Keratinocyte (primary cell): ENCODE measurements at regions not wholly inside any gene's neighbourhood (a gene's known extent, or its start where the extent isn't known, plus 50 kb on each side); places are given as distances from the start of the nearest gene placed in this dataset.

Experiments used
- DNase-seq: peaks from one replicate; pipeline ENCODE4 v3.0.0-alpha.2; 2011; ENCODE audit warnings: low read depth, missing footprints, low spot score
- FAIRE-seq: peaks from 2 replicates; lab custom pipeline; 2011; peaks lifted over from hg19 to GRCh38; lab: Jason Lieb, UNC
- H2AFZ ChIP-seq: 2 replicates; pipeline ENCODE4 v1.6.0; 2012; ENCODE audit warnings: low read length, control low read depth, inconsistent platforms; ENCODE audit not compliant: control insufficient read depth
- H3K27ac ChIP-seq: 2 replicates; pipeline ENCODE4 v1.5.1; 2011; ENCODE audit warnings: low read length; ENCODE audit not compliant: control insufficient read depth, insufficient read depth
- H3K27me3 ChIP-seq: 3 replicates; pipeline ENCODE4 v1.6.0; 2011; ENCODE audit warnings: low read length; ENCODE audit not compliant: control insufficient read depth, insufficient read depth; ENCODE audit errors: extremely low read depth
- H3K36me3 ChIP-seq, 2 experiments: 2 replicates in 1 of 2; 3 replicates in 1 of 2; pipeline ENCODE4 v1.5.1; 2011; ENCODE audit warnings: low read length in 2 of 2, mild to moderate bottlenecking in 1 of 2; ENCODE audit not compliant: control insufficient read depth in 2 of 2, insufficient read depth in 2 of 2; ENCODE audit errors: extremely low read depth in 1 of 2
- H3K4me1 ChIP-seq: 3 replicates; pipeline ENCODE4 v1.5.1; 2011; ENCODE audit warnings: low read length; ENCODE audit not compliant: control insufficient read depth, insufficient read depth; ENCODE audit errors: extremely low read depth
- H3K4me2 ChIP-seq: 3 replicates; pipeline ENCODE4 v1.6.0; 2011; ENCODE audit warnings: low read depth, low read length; ENCODE audit not compliant: control insufficient read depth, insufficient read depth; ENCODE audit errors: extremely low read depth
- H3K4me3 ChIP-seq, 3 experiments: fragments of 200-600 bp in 1 of 3; sonication (generic) in 1 of 3; 2 replicates in 2 of 3; 3 replicates in 1 of 3; pipeline ENCODE4 v1.5.1; 2011 to 2016; ENCODE audit warnings: low read length in 3 of 3, mild to moderate bottlenecking in 3 of 3, control low read depth in 2 of 3, inconsistent platforms in 1 of 3, low read depth in 1 of 3, mixed read lengths in 1 of 3, mixed run types in 1 of 3, moderate library complexity in 1 of 3; ENCODE audit not compliant: control insufficient read depth in 2 of 3, insufficient read depth in 2 of 3; ENCODE audit errors: extremely low read depth in 1 of 3
- H3K79me2 ChIP-seq: 2 replicates; pipeline ENCODE4 v1.6.0; 2012; ENCODE audit warnings: low read length; ENCODE audit not compliant: control insufficient read depth, insufficient read depth
- H3K9ac ChIP-seq: 3 replicates; pipeline ENCODE4 v1.6.0; 2011; ENCODE audit warnings: low read length; ENCODE audit not compliant: control insufficient read depth, insufficient read depth; ENCODE audit errors: extremely low read depth
- H3K9me1 ChIP-seq: 3 replicates; pipeline ENCODE4 v1.6.0; 2011; ENCODE audit warnings: low read length; ENCODE audit not compliant: control insufficient read depth, insufficient read depth; ENCODE audit errors: extremely low read depth
- H3K9me3 ChIP-seq: 2 replicates; pipeline ENCODE4 v1.5.1; 2012; ENCODE audit warnings: low read depth, low read length; ENCODE audit not compliant: control insufficient read depth
- H4K20me1 ChIP-seq: 3 replicates; pipeline ENCODE4 v1.6.0; 2011; ENCODE audit warnings: low read length; ENCODE audit not compliant: control insufficient read depth, insufficient read depth; ENCODE audit errors: extremely low read depth
- EZH2 ChIP-seq: IDR thresholded peaks from one replicate; pipeline ENCODE4 v1.6.1; 2012; ENCODE audit warnings: inconsistent platforms, mild to moderate bottlenecking, low read length, moderate library complexity
- dilution Hi-C: fragments of 300-500 bp; cut with MboI; formaldehyde crosslinking; loops from one replicate; pipeline ENCODE4 v1.7.0; 2020; ENCODE audit warnings: low sequenced_read_pairs; ENCODE audit not compliant: extremely low pct_ligation_motif_present
- TF ChIP-seq, protein P1 (sequence below), 3 experiments: IDR thresholded peaks in 1 of 3; conservative IDR thresholded peaks in 1 of 3; optimal IDR thresholded peaks in 1 of 3; 2 replicates in 2 of 3; 3 replicates in 1 of 3; pipeline versions ENCODE3 to v1.5.1; 2011; ENCODE audit warnings: low read length in 3 of 3, mild to moderate bottlenecking in 3 of 3, moderate library complexity in 2 of 3, control low read depth in 1 of 3, inconsistent platforms in 1 of 3; ENCODE audit not compliant: insufficient read depth in 2 of 3; ENCODE audit errors: extremely low read depth in 1 of 3

GRCh38 chr5:101176605-101177004 lies 273.5 kb upstream of the ST8SIA4 start:
- Histone ChIP-seq H3K9me3 (no peaks in the 10 kb centered on the region), H3K27ac (no peak overlapping the region), H3K4me2 (no peak overlapping the region), H3K9me1 (no peaks in the 10 kb centered on the region), H4K20me1 (no peaks in the 10 kb centered on the region), H3K4me1 (no peaks in the 10 kb centered on the region), H2AFZ (no peak overlapping the region), H3K4me3 (no peak overlapping the region), H3K27me3 (no peaks in the 10 kb centered on the region), H3K36me3 (no peaks in the 10 kb centered on the region), H3K79me2 (no peaks in the 10 kb centered on the region), H3K9ac (no peak overlapping the region)
- DNase-seq (no peak), FAIRE-seq (no peak)
- no peak for TF ChIP-seq EZH2
- TF ChIP-seq, protein P1, sequence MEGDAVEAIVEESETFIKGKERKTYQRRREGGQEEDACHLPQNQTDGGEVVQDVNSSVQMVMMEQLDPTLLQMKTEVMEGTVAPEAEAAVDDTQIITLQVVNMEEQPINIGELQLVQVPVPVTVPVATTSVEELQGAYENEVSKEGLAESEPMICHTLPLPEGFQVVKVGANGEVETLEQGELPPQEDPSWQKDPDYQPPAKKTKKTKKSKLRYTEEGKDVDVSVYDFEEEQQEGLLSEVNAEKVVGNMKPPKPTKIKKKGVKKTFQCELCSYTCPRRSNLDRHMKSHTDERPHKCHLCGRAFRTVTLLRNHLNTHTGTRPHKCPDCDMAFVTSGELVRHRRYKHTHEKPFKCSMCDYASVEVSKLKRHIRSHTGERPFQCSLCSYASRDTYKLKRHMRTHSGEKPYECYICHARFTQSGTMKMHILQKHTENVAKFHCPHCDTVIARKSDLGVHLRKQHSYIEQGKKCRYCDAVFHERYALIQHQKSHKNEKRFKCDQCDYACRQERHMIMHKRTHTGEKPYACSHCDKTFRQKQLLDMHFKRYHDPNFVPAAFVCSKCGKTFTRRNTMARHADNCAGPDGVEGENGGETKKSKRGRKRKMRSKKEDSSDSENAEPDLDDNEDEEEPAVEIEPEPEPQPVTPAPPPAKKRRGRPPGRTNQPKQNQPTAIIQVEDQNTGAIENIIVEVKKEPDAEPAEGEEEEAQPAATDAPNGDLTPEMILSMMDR (optimal IDR thresholded peaks at IDR 0.05 in 1 of 3, IDR thresholded peaks at IDR 0.05 in 1 of 3, conservative IDR thresholded peaks at IDR 0.05 in 1 of 3; ENCODE audit: extremely low read depth in 1 of 3, insufficient read depth in 2 of 3, low read length in 3 of 3) = no peak
- dilution Hi-C loops = no loop called here

DNA sequence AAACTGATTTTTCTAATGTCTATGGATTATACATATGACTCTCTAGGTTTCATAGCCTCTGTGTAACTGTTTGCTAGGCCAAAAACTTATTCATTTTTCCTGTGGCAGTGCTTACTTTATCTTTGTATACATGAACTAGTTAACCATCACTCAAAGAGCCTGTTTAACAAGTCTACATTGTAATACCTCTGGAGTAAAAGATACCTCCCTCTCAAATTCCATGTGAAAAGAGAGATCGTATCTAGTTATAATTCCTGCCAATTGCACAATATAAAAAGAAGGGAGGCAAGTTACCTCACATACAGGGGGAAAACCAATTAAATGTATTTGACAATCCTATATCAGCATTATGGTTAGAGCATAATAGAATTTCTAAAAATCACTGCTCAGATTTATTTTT lies 271.9 kb upstream of the ST8SIA4 start:
- no peak overlapping the region for H3K4me2 ChIP-seq
- DNase-seq (no peak), FAIRE-seq (no peak)
- H3K27me3 ChIP-seq = no peaks in the 10 kb centered on the region
- H2AFZ ChIP-seq = no peak overlapping the region
- no peaks in the 10 kb centered on the region for H4K20me1 ChIP-seq
- dilution Hi-C loops = no loop called here
- H3K27ac ChIP-seq = no peak overlapping the region
- no peaks in the 10 kb centered on the region for H3K9me3 ChIP-seq
- no peak overlapping the region for H3K4me3 ChIP-seq
- H3K79me2 ChIP-seq = no peaks in the 10 kb centered on the region
- no peaks in the 10 kb centered on the region for H3K9me1 ChIP-seq
- no peak overlapping the region for H3K9ac ChIP-seq
- H3K36me3 ChIP-seq = no peaks in the 10 kb centered on the region
- H3K4me1 ChIP-seq = no peaks in the 10 kb centered on the region
- TF ChIP-seq, protein P1 (optimal IDR thresholded peaks at IDR 0.05 in 1 of 3, IDR thresholded peaks at IDR 0.05 in 1 of 3, conservative IDR thresholded peaks at IDR 0.05 in 1 of 3; ENCODE audit: extremely low read depth in 1 of 3, insufficient read depth in 2 of 3, low read length in 3 of 3) = no peak
- TF ChIP-seq EZH2 = no peak
